HG03196 (cell line): ENCODE measurements at regions not wholly inside any gene's neighbourhood (a gene's known extent, or its start where the extent isn't known, plus 50 kb on each side); places are given as distances from the start of the nearest gene placed in this dataset.
"Not testable (repeated sequence)": the region's sequence is repeated elsewhere in the genome, so short reads cannot be mapped to it uniquely, and the experiment has no call there.

ENCODE experiments used
- ATAC-seq: cut with Tn5 transposase; IDR thresholded peaks from one replicate; pipeline ENCODE4 v1.9.1; 2021; ENCODE audit not compliant: unreplicated experiment

- ATAC-seq = not testable (repeated sequence)
These were observed 871.4 kb upstream of the DEFB115 start for GRCh38 chr20:30386099-30386498.

GRCh38 chr20:30387823-30388222 lies 869.6 kb upstream of the DEFB115 start:
- not testable (repeated sequence) for ATAC-seq

- ATAC-seq = not testable (repeated sequence)
These were observed 863.9 kb upstream of the DEFB115 start for GRCh38 chr20:30393523-30393922.

GRCh38 chr20:30397111-30397510 lies 860.4 kb upstream of the DEFB115 start:
- not testable (repeated sequence) for ATAC-seq

- not testable (repeated sequence) for ATAC-seq
These were observed 852.4 kb upstream of the DEFB115 start for GRCh38 chr20:30405061-30405460.

GRCh38 chr20:30405585-30405984 lies 851.9 kb upstream of the DEFB115 start:
- not testable (repeated sequence) for ATAC-seq

GRCh38 chr20:30406370-30406769 lies 851.1 kb upstream of the DEFB115 start:
- ATAC-seq = not testable (repeated sequence)

- ATAC-seq = no peak
These were observed 844.5 kb upstream of the DEFB115 start for GRCh38 chr20:30412972-30413371.

- ATAC-seq = not testable (repeated sequence)
These were observed 840.1 kb upstream of the DEFB115 start for GRCh38 chr20:30417387-30417786.

GRCh38 chr20:30418378-30418777 lies 839.1 kb upstream of the DEFB115 start:
- ATAC-seq = not testable (repeated sequence)

GRCh38 chr20:30419466-30419865 lies 838.0 kb upstream of the DEFB115 start:
- ATAC-seq = no peak

GRCh38 chr20:30419871-30420420 lies 837.5 kb upstream of the DEFB115 start:
- ATAC-seq = not testable (repeated sequence)
